DMS53 (cell line): ENCODE measurements at regions not wholly inside any gene's neighbourhood (a gene's known extent, or its start where the extent isn't known, plus 50 kb on each side); places are given as distances from the start of the nearest gene placed in this dataset.
A peak's percentile ranks its signal among the peaks of the same experiment; 100 is the strongest.
"Not testable (repeated sequence)": the region's sequence is repeated elsewhere in the genome, so short reads cannot be mapped to it uniquely, and the experiment has no call there.

ENCODE experiments used
- DNase-seq: peaks from one replicate; lab custom pipeline; 2025; lab: John Stamatoyannopoulos, UW

GRCh38 chr1:233477359-233477758 lies 136.5 kb upstream of the KCNK1 start:
- DNase-seq = no peak

- DNase-seq = no peak
These were observed 135.3 kb upstream of the KCNK1 start for GRCh38 chr1:233478611-233479010.

GRCh38 chr1:233479110-233479890 lies 134.6 kb upstream of the KCNK1 start:
- peak; percentile 15 for DNase-seq

GRCh38 chr1:233480198-233480597 lies 133.7 kb upstream of the KCNK1 start:
- DNase-seq = no peak

- no peak for DNase-seq
These were observed 131.5 kb upstream of the KCNK1 start for GRCh38 chr1:233482388-233482787.

GRCh38 chr1:233485385-233485784 lies 128.5 kb upstream of the KCNK1 start:
- DNase-seq = no peak

GRCh38 chr1:233485809-233486398 lies 128.0 kb upstream of the KCNK1 start:
- no peak for DNase-seq

- no peak for DNase-seq
These were observed 126.5 kb upstream of the KCNK1 start for GRCh38 chr1:233487408-233487807.

GRCh38 chr1:233489411-233489810 lies 124.5 kb upstream of the KCNK1 start:
- no peak for DNase-seq

- DNase-seq = peak; percentile 25
These were observed 123.4 kb upstream of the KCNK1 start for GRCh38 chr1:233490488-233490887.

- DNase-seq = no peak
These were observed 121.8 kb upstream of the KCNK1 start for GRCh38 chr1:233491953-233492620.

GRCh38 chr1:233496993-233497392 lies 116.9 kb upstream of the KCNK1 start:
- DNase-seq = no peak

GRCh38 chr1:233497679-233498078 lies 116.2 kb upstream of the KCNK1 start:
- no peak for DNase-seq

GRCh38 chr1:233500106-233500505 lies 113.8 kb upstream of the KCNK1 start:
- no peak for DNase-seq

- no peak for DNase-seq
These were observed 110.4 kb upstream of the KCNK1 start for GRCh38 chr1:233503366-233503954.

- no peak for DNase-seq
These were observed 108.8 kb upstream of the KCNK1 start for GRCh38 chr1:233505130-233505529.

GRCh38 chr1:233505889-233506288 lies 108.0 kb upstream of the KCNK1 start:
- not testable (repeated sequence) for DNase-seq

GRCh38 chr1:233509526-233509925 lies 104.4 kb upstream of the KCNK1 start:
- no peak for DNase-seq

- DNase-seq = no peak
These were observed 101.4 kb upstream of the KCNK1 start for GRCh38 chr1:233512538-233512937.

GRCh38 chr1:233513431-233513830 lies 100.5 kb upstream of the KCNK1 start:
- no peak for DNase-seq

- no peak for DNase-seq
These were observed 98.9 kb upstream of the KCNK1 start for GRCh38 chr1:233514946-233515391.

GRCh38 chr1:233516732-233517131 lies 97.2 kb upstream of the KCNK1 start:
- no peak for DNase-seq

GRCh38 chr1:233518344-233518743 lies 95.6 kb upstream of the KCNK1 start:
- peak; percentile 69 for DNase-seq
